Astrocyte of the cerebellum (primary cell): ENCODE measurements at regions not wholly inside any gene's neighbourhood (a gene's known extent, or its start where the extent isn't known, plus 50 kb on each side); places are given as distances from the start of the nearest gene placed in this dataset.
A peak's percentile ranks its signal among the peaks of the same experiment; 100 is the strongest.

Source experiments
- DNase-seq: peaks from one replicate; pipeline ENCODE4 v3.0.0-alpha.2; 2011; ENCODE audit warnings: low read depth
- H3K4me3 ChIP-seq: 2 replicates; pipeline ENCODE4 v1.5.1; 2011; ENCODE audit warnings: mild to moderate bottlenecking, low read depth, low read length, moderate library complexity
- in situ Hi-C: cut with HindIII; loops from 2 replicates; pipeline ENCODE4 v1.10.0; 2017; ENCODE audit warnings: low sequenced_read_pairs
- TF ChIP-seq, protein P1 (sequence below): IDR thresholded peaks from 2 replicates; pipeline ENCODE4 v1.5.1; 2012; ENCODE audit warnings: low read length, low read depth, moderate library complexity, mild to moderate bottlenecking; ENCODE audit errors: missing control alignments

DNA sequence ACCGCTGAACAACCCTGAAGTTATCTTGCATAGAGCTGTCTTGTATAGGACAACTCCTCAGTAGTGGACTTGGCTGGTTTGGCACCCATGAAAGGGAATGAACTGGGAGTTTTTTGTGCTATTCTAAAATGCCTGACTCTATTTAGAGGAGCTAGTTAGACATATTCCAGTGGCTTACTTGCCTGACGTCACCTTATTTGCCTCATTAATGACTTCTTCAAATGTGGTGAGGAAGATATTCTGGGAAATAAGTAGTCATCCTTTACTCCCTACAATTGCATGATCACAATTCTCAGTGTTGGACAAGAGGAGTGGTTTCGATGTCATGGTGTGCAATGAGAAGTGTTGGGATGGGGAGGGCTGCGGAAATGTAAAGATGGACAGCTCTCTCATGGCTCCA, 509.2 kb upstream of the MDFIC2 start:
- H3K4me3 ChIP-seq: no peak overlapping the region
- TF ChIP-seq, protein P1, sequence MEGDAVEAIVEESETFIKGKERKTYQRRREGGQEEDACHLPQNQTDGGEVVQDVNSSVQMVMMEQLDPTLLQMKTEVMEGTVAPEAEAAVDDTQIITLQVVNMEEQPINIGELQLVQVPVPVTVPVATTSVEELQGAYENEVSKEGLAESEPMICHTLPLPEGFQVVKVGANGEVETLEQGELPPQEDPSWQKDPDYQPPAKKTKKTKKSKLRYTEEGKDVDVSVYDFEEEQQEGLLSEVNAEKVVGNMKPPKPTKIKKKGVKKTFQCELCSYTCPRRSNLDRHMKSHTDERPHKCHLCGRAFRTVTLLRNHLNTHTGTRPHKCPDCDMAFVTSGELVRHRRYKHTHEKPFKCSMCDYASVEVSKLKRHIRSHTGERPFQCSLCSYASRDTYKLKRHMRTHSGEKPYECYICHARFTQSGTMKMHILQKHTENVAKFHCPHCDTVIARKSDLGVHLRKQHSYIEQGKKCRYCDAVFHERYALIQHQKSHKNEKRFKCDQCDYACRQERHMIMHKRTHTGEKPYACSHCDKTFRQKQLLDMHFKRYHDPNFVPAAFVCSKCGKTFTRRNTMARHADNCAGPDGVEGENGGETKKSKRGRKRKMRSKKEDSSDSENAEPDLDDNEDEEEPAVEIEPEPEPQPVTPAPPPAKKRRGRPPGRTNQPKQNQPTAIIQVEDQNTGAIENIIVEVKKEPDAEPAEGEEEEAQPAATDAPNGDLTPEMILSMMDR: no peak
- in situ Hi-C loops: no loop called here
- DNase-seq: no peak

DNA sequence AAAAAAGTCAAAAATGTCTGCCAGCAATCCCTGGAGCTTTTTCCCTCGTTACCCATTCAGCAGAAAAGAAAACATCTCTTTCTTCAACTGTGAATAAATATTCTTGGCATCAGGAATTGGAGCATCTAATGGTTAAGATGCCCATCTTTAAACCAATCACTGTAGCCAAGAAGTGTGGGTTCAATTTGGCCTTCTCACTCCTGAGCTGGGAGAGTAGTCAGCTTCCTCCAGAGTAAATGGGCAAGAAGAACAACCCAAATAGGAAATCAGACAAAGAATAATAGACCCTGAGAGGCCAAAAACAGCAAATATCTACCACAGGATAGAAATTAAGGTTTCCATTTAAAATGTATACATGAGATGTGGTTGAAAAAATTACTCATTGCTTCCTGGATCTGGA, 508.0 kb upstream of the MDFIC2 start:
- in situ Hi-C loops: no loop called here
- TF ChIP-seq, protein P1: no peak
- no peak for DNase-seq
- H3K4me3 ChIP-seq: no peak overlapping the region

- no peak for DNase-seq
- TF ChIP-seq, protein P1: no peak
- in situ Hi-C loops: no loop called here
- H3K4me3 ChIP-seq: no peak overlapping the region
Observed at GRCh38 chr3:70818145-70818544, 505.7 kb upstream of the MDFIC2 start.

DNA sequence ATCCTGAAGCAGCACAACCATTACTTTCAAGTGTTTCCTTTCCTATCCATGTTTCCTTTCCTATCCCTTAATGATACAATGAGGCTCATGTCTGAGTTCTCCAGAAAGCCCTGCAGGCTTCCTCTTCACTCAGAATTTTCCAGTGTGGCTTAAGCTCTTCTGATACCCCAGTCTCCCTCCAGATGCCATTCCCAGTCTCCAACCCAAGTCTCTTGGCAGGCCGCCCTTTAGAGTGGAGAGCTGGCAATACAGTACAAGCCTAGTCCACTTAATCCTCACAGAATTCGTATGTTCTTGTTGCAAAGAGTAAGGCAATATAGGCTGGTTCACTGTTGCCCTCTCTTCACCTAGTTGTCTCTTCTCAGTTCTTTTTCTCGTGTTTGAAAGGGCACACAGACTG, 503.9 kb upstream of the MDFIC2 start:
- no peak for DNase-seq
- H3K4me3 ChIP-seq: no peak overlapping the region
- TF ChIP-seq, protein P1: no peak
- in situ Hi-C loops: no loop called here

GRCh38 chr3:70815817-70816216, 503.4 kb upstream of the MDFIC2 start:
- in situ Hi-C loops: no loop called here
- H3K4me3 ChIP-seq: no peak overlapping the region
- no peak for DNase-seq
- TF ChIP-seq, protein P1: no peak

DNA sequence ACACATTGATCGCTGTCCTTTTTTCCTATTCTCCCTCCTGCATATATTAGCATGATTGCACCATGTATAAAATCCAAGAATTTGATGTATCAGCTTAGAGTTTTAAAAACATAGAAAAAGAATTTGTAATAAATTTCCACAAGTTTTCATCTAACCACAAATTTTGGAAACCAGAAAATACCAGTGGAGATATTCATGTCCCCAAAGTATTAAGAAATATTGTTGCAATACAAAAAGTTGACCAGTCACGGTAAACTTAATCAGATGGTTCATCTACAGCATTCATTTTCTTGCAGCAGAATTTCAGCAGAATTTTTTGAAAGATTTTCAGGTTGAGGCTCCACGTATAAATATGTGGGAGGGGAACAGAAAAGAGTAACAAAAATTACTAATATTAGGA, 500.9 kb upstream of the MDFIC2 start:
- H3K4me3 ChIP-seq: no peak overlapping the region
- in situ Hi-C loops: no loop called here
- no peak for DNase-seq
- TF ChIP-seq, protein P1: no peak

DNA sequence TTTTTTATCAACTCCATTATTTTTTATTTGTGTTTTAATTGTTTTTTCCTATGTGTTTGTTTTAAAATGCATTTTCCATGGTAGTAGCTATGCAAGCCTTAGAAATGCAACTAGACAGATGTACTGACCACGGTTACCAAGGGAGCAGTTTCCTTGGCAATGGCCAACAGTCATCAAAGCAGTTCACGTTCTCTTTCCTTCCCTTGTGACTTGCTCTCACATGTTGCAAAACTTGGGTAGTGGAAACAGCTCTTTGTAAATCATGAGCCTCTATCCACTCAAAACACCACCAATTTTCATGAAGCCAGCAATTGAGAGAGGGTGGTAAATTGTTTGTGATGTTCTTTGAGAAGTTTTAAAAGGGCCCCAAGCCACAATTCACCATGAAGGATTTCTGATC, 499.4 kb upstream of the MDFIC2 start:
- in situ Hi-C loops: no loop called here
- TF ChIP-seq, protein P1: no peak
- DNase-seq: peak; percentile 52
- no peak overlapping the region for H3K4me3 ChIP-seq
